NCI-H1105 treated with DMSO at 0.1 percent for 48 hours (cell line): ENCODE measurements at regions not wholly inside any gene's neighbourhood (a gene's known extent, or its start where the extent isn't known, plus 50 kb on each side); places are given as distances from the start of the nearest gene placed in this dataset.

Experiments used
- DNase-seq: peaks from one replicate; lab custom pipeline; 2025; lab: John Stamatoyannopoulos, UW

- no peak for DNase-seq
Measured at GRCh38 chr7:79714081-79714480, 260.6 kb upstream of the MAGI2 start.

- DNase-seq: no peak
Measured at GRCh38 chr7:79713276-79713675, 259.8 kb upstream of the MAGI2 start.

- DNase-seq: no peak
Measured at GRCh38 chr7:79711660-79712059, 258.2 kb upstream of the MAGI2 start.

- DNase-seq: peak; percentile 75
Measured at GRCh38 chr7:79709574-79710409, 256.3 kb upstream of the MAGI2 start.

GRCh38 chr7:79702116-79702515 lies 248.6 kb upstream of the MAGI2 start:
- no peak for DNase-seq

- no peak for DNase-seq
Measured at GRCh38 chr7:79692015-79692414, 238.5 kb upstream of the MAGI2 start.

- DNase-seq: no peak
Measured at GRCh38 chr7:79691074-79691473, 237.6 kb upstream of the MAGI2 start.

GRCh38 chr7:79684384-79684783 lies 230.9 kb upstream of the MAGI2 start:
- no peak for DNase-seq

- no peak for DNase-seq
Measured at GRCh38 chr7:79683916-79684315, 230.4 kb upstream of the MAGI2 start.

GRCh38 chr7:79683185-79683890 lies 229.9 kb upstream of the MAGI2 start:
- no peak for DNase-seq

- DNase-seq: no peak
Measured at GRCh38 chr7:79681454-79681853, 228.0 kb upstream of the MAGI2 start.

GRCh38 chr7:79673969-79674368 lies 220.5 kb upstream of the MAGI2 start:
- DNase-seq: no peak

GRCh38 chr7:79673421-79673820 lies 220.0 kb upstream of the MAGI2 start:
- no peak for DNase-seq

- no peak for DNase-seq
Measured at GRCh38 chr7:79668292-79668691, 214.8 kb upstream of the MAGI2 start.

- no peak for DNase-seq
Measured at GRCh38 chr7:79666472-79666871, 213.0 kb upstream of the MAGI2 start.

GRCh38 chr7:79664884-79665676 lies 211.6 kb upstream of the MAGI2 start:
- DNase-seq: peak; percentile 92

GRCh38 chr7:79658304-79658703 lies 204.8 kb upstream of the MAGI2 start:
- DNase-seq: no peak

GRCh38 chr7:79653136-79653631 lies 199.7 kb upstream of the MAGI2 start:
- no peak for DNase-seq

GRCh38 chr7:79652619-79653018 lies 199.2 kb upstream of the MAGI2 start:
- no peak for DNase-seq

GRCh38 chr7:79647711-79648110 lies 194.2 kb upstream of the MAGI2 start:
- no peak for DNase-seq

GRCh38 chr7:79646278-79646677 lies 192.8 kb upstream of the MAGI2 start:
- no peak for DNase-seq

GRCh38 chr7:79636849-79637248 lies 183.4 kb upstream of the MAGI2 start:
- DNase-seq: no peak
